Occipital lobe (tissue), 1 donor: ENCODE measurements at regions not wholly inside any gene's neighbourhood (a gene's known extent, or its start where the extent isn't known, plus 50 kb on each side); places are given as distances from the start of the nearest gene placed in this dataset.

Source experiments
- DNase-seq: peaks from one replicate; lab custom pipeline; 2025; lab: John Stamatoyannopoulos, UW

DNA sequence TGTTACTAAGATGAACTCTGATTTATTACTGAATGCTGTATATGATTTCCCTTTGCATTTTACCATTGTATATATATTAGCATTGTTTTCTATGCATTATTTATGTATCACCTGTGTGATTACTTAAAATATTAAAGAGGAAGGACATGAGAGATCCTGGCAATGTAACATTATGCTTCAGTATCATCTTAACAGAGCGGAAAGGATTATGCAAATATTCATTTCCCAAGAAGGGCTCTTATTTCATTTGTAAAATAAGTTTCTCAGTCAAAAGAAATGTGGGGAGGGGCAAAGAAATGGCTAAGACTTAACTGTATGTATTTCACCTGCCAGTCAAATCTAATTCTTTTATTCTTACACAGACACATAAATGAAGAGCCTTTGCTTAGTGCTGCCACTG is 654.2 kb upstream of the PKDCC start:
- DNase-seq, result no peak

DNA sequence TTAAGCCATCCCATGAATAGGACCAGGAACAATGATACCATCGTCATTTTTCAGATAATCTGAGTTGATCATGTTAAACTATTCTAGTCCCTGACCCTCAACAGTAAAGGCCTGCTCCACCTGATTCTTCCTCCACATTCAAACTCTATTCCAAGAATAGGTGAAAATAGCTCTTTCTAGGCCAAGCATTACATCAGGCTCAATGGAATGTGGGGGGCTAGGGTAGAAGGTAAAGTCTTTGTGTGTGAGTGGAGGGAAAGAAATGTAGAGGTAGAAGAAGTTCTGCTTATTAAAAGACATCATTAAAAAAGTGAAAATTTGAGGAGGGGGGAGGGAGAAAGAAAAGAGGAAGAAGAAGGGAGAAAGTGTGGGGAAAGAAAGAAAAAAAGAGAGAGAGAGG is 653.3 kb upstream of the PKDCC start:
- no peak for DNase-seq

GRCh38 chr2:41395692-41396091 is 652.1 kb upstream of the PKDCC start:
- no peak for DNase-seq

- DNase-seq, result no peak
Observed at GRCh38 chr2:41399437-41400087, 648.3 kb upstream of the PKDCC start.

GRCh38 chr2:41400088-41400665 is 647.6 kb upstream of the PKDCC start:
- no peak for DNase-seq

DNA sequence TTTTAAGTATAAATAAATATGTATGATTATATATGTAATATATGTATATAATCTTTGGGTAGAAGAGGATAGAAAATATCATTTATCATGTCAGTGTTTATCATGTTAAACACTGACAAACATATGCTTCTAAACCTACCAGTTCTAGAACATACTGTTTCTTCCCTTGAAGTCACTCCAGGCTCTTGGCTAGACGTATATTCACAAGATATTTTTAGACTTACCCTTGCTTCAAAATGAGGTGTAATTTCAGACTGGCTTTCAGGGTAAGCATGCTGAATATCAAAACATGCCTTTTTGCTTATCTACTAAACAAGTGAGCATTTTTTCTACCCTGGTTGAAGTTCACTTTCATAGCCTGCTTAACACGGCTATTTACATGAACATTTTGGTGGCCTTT is 642.4 kb upstream of the PKDCC start:
- no peak for DNase-seq

DNA sequence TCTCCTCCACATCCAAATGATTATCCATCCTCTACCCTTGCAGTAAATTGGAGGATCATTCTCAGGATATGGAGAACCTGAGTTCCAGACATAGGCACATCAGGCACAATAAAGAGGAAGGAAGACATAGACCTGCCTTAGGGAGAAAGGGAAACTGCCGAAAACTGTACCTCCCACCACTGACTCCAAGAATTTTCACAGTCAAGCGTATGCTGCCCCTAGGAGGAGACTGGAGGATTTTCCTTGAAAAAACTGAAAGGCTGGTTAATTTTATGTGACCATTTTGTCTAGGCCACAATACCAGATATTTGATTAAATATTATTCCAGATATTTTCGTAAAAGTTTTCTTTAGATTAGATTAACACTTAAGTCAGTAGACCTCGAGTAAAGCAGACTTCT is 638.5 kb upstream of the PKDCC start:
- DNase-seq, result no peak

- no peak for DNase-seq
Observed at GRCh38 chr2:41410011-41410410, 637.8 kb upstream of the PKDCC start.

DNA sequence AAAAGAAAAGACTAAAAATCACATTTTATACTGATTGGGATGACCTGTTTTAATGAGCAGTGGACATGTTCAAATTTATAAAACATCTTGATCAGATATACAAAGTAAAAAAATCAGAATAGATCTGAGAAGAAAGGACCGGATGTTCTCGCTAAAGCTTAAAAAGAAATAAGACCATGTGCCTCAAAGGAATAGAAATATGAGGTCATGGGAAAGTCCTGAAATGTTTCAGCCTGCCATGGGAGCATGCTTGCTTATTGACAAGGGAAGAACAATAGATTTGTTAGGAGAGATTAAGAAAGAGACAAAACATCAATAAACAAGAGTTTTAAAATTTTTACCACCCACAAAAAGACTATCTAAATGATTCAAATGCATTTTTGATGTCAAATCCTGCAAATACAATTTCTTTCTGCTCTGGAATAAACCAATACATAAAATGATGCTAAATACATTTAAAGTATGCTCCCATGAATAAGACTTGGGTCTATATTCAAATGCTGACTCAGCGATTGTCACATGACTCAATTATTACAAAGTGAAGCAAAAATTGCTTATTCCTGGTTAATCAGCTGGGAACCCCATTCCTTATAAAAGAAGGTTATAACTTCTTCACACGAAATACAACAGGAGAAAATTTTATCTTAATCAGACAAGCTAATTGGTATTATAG is 633.9 kb upstream of the PKDCC start:
- DNase-seq, result no peak

DNA sequence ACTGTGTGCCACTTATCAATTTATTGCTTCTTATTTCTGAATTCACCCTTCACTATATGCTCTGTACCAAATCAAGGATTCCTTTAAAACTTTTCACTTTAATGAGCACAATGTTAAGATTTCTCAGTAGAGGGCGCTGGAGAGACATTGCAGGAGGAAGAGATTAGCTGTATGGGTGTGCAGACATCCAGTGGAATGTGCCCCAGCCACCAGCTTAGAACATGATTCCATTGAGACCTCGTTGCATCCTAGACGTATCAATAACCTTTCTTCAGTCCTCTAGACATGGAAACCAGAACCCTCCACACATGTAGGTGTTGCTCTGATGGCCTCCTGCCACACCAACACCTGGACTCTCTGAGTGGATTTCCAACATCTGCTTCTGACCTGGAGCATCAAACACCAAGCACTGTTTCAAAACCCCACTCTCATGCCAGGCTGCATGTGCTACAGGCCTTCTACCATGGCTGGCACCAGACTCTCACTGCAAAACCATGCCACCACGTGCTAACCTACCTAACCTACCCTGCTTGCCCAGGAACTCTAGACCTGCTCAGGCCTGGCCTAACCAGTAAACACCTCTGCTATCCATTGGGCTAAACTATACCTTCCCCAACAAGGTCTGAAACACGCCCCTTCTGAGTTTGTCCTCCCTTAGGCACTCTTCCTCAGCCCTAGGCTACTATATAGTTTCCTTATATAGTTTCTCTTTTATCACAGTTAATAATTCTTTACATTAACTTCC is 633.2 kb upstream of the PKDCC start:
- DNase-seq, result no peak

DNA sequence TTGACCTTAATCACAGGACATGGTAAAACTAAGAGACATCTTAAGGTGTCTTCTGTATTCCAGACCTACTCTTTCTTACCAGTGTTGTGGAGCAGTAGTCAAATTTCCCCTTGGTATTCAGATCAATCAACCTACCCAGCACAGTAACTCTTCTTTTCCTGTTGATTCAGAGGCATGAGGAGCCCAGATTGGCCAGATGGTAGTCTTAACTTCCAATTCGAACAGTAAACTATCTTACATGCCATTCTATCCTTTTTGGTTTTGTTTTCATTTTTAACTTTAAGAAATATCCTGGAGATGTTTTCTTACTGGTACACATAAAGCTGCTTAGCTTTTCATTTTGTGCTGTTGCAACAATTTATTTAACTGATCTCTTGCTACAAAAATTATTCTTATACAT is 630.3 kb upstream of the PKDCC start:
- DNase-seq, result no peak

GRCh38 chr2:41420219-41420618 is 627.6 kb upstream of the PKDCC start:
- no peak for DNase-seq

DNA sequence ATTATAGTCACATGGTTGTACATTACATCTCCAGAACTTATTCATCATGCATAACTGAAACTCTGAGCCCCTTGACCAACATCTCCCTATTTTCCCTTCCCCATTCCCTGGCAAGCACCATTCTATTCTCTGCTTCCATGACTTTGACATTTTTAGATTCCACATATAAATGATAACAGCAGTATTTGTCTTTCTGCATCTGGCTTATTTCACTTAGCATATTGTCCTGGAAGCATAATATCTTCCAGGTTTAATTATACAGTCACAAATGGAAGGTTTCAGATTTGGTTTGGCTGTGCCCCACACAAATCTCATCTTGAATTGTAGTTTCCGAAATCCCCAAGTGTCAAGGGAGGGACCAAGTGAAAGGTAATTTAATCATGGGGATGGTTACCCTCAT is 626.9 kb upstream of the PKDCC start:
- no peak for DNase-seq

DNA sequence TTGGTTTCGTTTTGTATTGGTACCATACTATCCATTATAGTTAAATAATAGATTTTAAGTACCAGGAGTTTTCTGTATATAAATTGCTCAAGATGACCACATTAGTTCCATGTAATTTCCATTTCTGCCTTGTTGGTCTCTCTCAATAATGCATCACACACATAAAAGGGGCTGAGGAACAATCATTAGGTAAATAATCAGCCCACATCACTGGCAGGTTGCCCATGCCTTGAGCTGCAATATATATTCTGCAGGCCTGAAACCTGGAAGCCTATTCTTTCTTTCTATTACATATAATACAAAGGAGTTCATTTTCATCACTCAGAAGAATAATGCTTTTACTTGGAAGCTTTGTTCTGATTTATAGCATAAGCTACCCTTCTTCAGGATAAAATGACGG is 616.1 kb upstream of the PKDCC start:
- DNase-seq, result no peak

GRCh38 chr2:41432459-41432858 is 615.4 kb upstream of the PKDCC start:
- no peak for DNase-seq

DNA sequence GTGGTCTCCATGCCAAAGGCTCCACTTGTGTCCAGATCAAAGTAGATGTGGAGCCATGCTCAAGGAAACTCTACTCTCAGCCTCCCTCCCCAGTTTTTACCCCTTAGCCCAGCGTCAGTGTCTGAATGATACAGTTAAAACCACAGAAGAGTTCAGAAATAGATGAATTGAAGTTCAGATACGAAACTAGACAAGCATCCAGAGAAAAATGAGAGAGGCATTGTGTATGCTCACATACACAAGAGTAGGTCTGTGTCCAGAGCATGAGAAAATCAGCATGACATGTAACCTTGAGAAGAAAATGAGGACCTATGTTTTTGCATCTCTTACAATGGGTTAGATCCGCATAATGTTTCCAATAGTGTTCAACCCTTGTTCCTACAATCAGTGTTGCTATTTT is 612.8 kb upstream of the PKDCC start:
- no peak for DNase-seq

- no peak for DNase-seq
Observed at GRCh38 chr2:41441958-41442357, 605.9 kb upstream of the PKDCC start.

GRCh38 chr2:41445865-41446264 is 602.0 kb upstream of the PKDCC start:
- no peak for DNase-seq

- DNase-seq, result no peak
Observed at GRCh38 chr2:41446266-41446665, 601.6 kb upstream of the PKDCC start.

DNA sequence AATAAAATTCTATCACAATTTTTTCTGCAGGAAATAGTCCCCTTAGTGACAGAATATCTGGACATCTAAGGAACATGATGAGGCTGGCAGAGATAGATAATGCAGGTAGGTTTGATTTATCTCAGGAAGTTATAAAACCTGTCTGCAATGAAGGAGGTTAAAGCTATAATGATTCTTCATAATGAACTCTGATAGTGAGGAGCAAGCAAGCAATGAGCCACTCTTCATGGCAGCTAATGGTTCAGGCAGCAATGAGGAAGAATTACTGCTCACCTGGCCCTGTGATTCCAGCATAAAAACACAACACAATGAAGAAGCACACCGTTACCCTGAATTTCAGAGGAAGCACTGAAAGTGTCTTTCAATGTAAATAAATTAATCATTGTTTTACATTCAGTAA is 599.6 kb upstream of the PKDCC start:
- DNase-seq, result no peak

GRCh38 chr2:41457026-41457425 is 590.8 kb upstream of the PKDCC start:
- DNase-seq, result no peak

GRCh38 chr2:41460661-41461060 is 587.2 kb upstream of the PKDCC start:
- DNase-seq, result no peak

DNA sequence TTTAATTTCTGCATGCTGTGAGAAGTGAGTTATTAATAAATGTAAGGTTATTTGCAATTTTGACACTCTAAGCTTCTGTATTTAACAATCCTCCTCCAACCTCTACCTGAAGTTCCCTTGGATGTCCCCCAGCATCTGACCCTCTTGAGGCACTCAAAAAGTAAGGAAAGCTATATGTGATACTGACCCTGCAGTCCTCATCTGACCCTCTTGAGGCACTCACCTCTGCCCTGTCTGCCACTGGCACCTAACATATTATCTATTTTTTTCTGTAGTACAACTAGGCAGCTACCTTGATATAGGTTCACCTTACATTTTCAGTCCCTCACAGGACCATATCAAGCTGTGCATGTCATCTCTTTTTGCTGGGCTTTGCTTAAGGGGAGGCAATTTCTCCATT is 583.4 kb upstream of the PKDCC start:
- DNase-seq, result no peak
